Esophagus muscularis mucosa (tissue), 3 donors: ENCODE measurements at regions not wholly inside any gene's neighbourhood (a gene's known extent, or its start where the extent isn't known, plus 50 kb on each side); places are given as distances from the start of the nearest gene placed in this dataset.

Experiments used
- POLR2A ChIP-seq: fragments of 450-650 bp; IDR thresholded peaks from one replicate; pipeline ENCODE4 v1.6.1; 2017; ENCODE audit warnings: antibody characterized with exemption, moderate library complexity, mild to moderate bottlenecking, low read depth
- TF ChIP-seq, protein P1 (sequence below), 3 experiments: fragments of 200-600 bp in 2 of 3; fragments of 450-650 bp in 1 of 3; sonication (generic) in 2 of 3; IDR thresholded peaks; one replicate each; pipeline ENCODE4 v1.5.1; 2017 to 2019; ENCODE audit warnings: antibody characterized with exemption in 3 of 3, mild to moderate bottlenecking in 2 of 3, moderate library complexity in 1 of 3

DNA sequence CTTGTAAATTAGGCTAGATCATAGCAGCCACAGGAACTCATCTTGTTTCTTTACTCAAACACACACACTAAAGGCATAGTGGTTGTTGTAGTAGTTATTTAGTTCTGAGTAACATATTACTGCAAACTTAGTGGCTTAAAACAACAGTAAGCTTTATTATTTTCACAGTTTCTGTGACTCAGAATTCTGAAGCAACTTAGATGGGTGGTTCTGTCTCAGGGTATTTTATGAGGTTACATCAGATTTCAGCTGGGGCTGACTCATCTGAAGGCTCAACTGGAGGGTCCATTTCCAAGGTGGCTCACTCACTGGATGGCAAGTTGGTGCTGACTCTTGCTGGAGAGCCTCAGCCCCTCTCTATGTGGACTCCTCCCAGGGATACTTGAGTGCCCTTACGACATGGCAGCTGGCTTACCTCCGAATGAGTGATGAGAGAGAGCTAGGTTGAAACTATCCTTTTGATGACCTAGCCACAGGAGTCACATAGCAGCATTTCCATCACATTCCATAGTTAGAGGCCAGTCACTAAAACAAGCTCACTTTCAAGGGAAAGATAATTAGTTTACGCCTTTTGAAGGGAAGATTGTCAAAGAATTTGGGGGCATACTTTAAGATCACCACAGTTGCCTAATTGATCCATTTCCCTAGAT, 101.0 kb upstream of the PRNP start:
- no peak for TF ChIP-seq POLR2A
- TF ChIP-seq, protein P1, sequence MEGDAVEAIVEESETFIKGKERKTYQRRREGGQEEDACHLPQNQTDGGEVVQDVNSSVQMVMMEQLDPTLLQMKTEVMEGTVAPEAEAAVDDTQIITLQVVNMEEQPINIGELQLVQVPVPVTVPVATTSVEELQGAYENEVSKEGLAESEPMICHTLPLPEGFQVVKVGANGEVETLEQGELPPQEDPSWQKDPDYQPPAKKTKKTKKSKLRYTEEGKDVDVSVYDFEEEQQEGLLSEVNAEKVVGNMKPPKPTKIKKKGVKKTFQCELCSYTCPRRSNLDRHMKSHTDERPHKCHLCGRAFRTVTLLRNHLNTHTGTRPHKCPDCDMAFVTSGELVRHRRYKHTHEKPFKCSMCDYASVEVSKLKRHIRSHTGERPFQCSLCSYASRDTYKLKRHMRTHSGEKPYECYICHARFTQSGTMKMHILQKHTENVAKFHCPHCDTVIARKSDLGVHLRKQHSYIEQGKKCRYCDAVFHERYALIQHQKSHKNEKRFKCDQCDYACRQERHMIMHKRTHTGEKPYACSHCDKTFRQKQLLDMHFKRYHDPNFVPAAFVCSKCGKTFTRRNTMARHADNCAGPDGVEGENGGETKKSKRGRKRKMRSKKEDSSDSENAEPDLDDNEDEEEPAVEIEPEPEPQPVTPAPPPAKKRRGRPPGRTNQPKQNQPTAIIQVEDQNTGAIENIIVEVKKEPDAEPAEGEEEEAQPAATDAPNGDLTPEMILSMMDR (IDR thresholded peaks at IDR 0.05): no peak
